T-cell (primary cell): ENCODE measurements at regions not wholly inside any gene's neighbourhood (a gene's known extent, or its start where the extent isn't known, plus 50 kb on each side); places are given as distances from the start of the nearest gene placed in this dataset.

Source experiments
- ATAC-seq, 4 experiments: fragments of 200-7000 bp in 3 of 4; fragments of 150-1000 bp in 1 of 4; cut with Tn5 transposase; replicated peaks in 1 of 4; 1 replicate in 3 of 4; 2 replicates in 1 of 4; pipeline ENCODE4 v1.10.0; 2021; ENCODE audit warnings: moderate library complexity in 3 of 4, mild to moderate bottlenecking in 2 of 4, moderate number of reproducible peaks in 1 of 4
- CTCF ChIA-PET, 2 donors: fragments of 300-600 bp; sonication (Branson Sonifier 250); formaldehyde crosslinking; loops; one replicate each; lab custom pipeline; 2022; ENCODE audit warnings: antibody characterized with exemption in 2 of 2; lab: Charles Lee
- POLR2A ChIA-PET, 2 donors: fragments of 300-600 bp; sonication (Branson Sonifier 250); formaldehyde crosslinking; loops; one replicate each; lab custom pipeline; 2022; ENCODE audit warnings: antibody characterized with exemption in 2 of 2; lab: Charles Lee
- DNase-seq, 35 experiments: peaks; one replicate each; pipeline versions ENCODE4 v3.0.0 to v3.0.0-alpha.2; 2013 to 2023
- H3K27ac ChIP-seq: one replicate; pipeline ENCODE4 v1.5.1; 2013; ENCODE audit warnings: low read length
- H3K27me3 ChIP-seq, 2 experiments: replicated peaks in 1 of 2; 1 replicate in 1 of 2; 2 replicates in 1 of 2; pipeline versions ENCODE4 v1.6.1 to v1.7.0; 2013; ENCODE audit warnings: low read length in 1 of 2, mixed read lengths in 1 of 2; ENCODE audit not compliant: control insufficient read depth in 2 of 2, insufficient read depth in 2 of 2; ENCODE audit errors: extremely low read depth in 1 of 2
- H3K36me3 ChIP-seq, 2 donors: 1 replicate in 1 of 2; 2 replicates in 1 of 2; pipeline versions ENCODE4 v1.6.1 to v1.7.0; 2013; ENCODE audit warnings: low read length in 1 of 2; ENCODE audit not compliant: control insufficient read depth in 2 of 2, insufficient read depth in 1 of 2; ENCODE audit errors: extremely low read depth in 1 of 2
- H3K4me1 ChIP-seq, 2 experiments: 1 replicate in 1 of 2; 2 replicates in 1 of 2; pipeline versions ENCODE4 v1.6.1 to v1.7.0; 2013; ENCODE audit warnings: low read length in 2 of 2, mixed read lengths in 1 of 2; ENCODE audit not compliant: insufficient read depth in 2 of 2, control insufficient read depth in 1 of 2; ENCODE audit errors: extremely low read depth in 1 of 2
- H3K4me3 ChIP-seq, 2 donors: 1 replicate in 1 of 2; 2 replicates in 1 of 2; pipeline versions ENCODE4 v1.5.1 to v1.7.0; 2013; ENCODE audit warnings: mild to moderate bottlenecking in 2 of 2, low read length in 1 of 2, moderate library complexity in 1 of 2; ENCODE audit not compliant: control insufficient read depth in 1 of 2; ENCODE audit errors: extremely low read depth in 1 of 2
- H3K9me3 ChIP-seq: 2 replicates; pipeline ENCODE4 v1.7.0; 2013
- H3K27ac Mint-ChIP-seq, 2 donors: one replicate each; pipeline ENCODE4 v1.8.0; 2020 to 2021; ENCODE audit warnings: mild to moderate bottlenecking in 2 of 2, mixed read lengths in 2 of 2
- H3K27me3 Mint-ChIP-seq, 2 donors: one replicate each; pipeline ENCODE4 v1.8.0; 2021 to 2022; ENCODE audit warnings: mixed read lengths in 2 of 2
- H3K36me3 Mint-ChIP-seq: one replicate; pipeline ENCODE4 v1.8.0; 2021; ENCODE audit warnings: mixed read lengths
- H3K4me1 Mint-ChIP-seq, 3 donors: one replicate each; pipeline ENCODE4 v1.8.0; 2020 to 2022; ENCODE audit warnings: mixed read lengths in 3 of 3, mild to moderate bottlenecking in 1 of 3
- H3K4me3 Mint-ChIP-seq, 3 donors: one replicate each; pipeline ENCODE4 v1.8.0; 2020 to 2022; ENCODE audit warnings: mild to moderate bottlenecking in 3 of 3, mixed read lengths in 3 of 3, moderate library complexity in 3 of 3
- H3K9me3 Mint-ChIP-seq, 3 donors: one replicate each; pipeline ENCODE4 v1.8.0; 2020 to 2022; ENCODE audit warnings: mixed read lengths in 3 of 3
- WGBS: methylation state at CpG from one replicate; pipeline ENCODE4 v1.1.5; 2013; ENCODE audit warnings: missing lambda C conversion rate; ENCODE audit not compliant: insufficient coverage; 5-methylcytosine and 5-hydroxymethylcytosine counted together

GRCh38 chr22:34035209-34035608 lies 114.9 kb upstream of the LARGE1 start:
- Mint-ChIP-seq H3K4me1 (no peaks in the 10 kb centered on the region), H3K27me3 (no peaks in the 10 kb centered on the region)

GRCh38 chr22:34036931-34037330 lies 116.7 kb upstream of the LARGE1 start:
- Mint-ChIP-seq H3K27ac (no peak overlapping the region), H3K4me1 (no peaks in the 10 kb centered on the region), H3K4me3 (no peak overlapping the region), H3K27me3 (no peaks in the 10 kb centered on the region), H3K9me3 (peaks cover 6 to 23% (median 16%) of the 10 kb centered on the region in 3 donors), H3K36me3 (no peaks in the 10 kb centered on the region)
- H3K4me1 ChIP-seq, result no peaks in the 10 kb centered on the region
- ATAC-seq (no peak), DNase-seq (no peak)
- CTCF ChIA-PET, result no interaction called here
- H3K9me3 ChIP-seq, result no peaks in the 10 kb centered on the region
- H3K27me3 ChIP-seq, result no peaks in the 10 kb centered on the region
- no peak overlapping the region for H3K4me3 ChIP-seq
- H3K27ac ChIP-seq, result no peak overlapping the region
- no peaks in the 10 kb centered on the region for H3K36me3 ChIP-seq
- WGBS, result 80% methylated on average over 2 of the region's 2 CpGs
- POLR2A ChIA-PET, result no interaction called here

More at GRCh38 chr22:34035209-34035608, 114.9 kb upstream of the LARGE1 start:
- DNase-seq (no peak), ATAC-seq (no peak)
- Mint-ChIP-seq H3K36me3 (no peaks in the 10 kb centered on the region), H3K27ac (no peak overlapping the region), H3K4me3 (no peak overlapping the region), H3K9me3 (peaks cover 6 to 32% (median 16%) of the 10 kb centered on the region in 3 donors)
- Histone ChIP-seq H3K27ac (no peak overlapping the region), H3K4me1 (no peaks in the 10 kb centered on the region), H3K27me3 (no peaks in the 10 kb centered on the region), H3K36me3 (no peaks in the 10 kb centered on the region), H3K9me3 (no peaks in the 10 kb centered on the region), H3K4me3 (no peak overlapping the region)
- no CpG with 5 or more reads among the region's 1 CpG for WGBS
- POLR2A ChIA-PET, result no interaction called here
- CTCF ChIA-PET, result no interaction called here

- H3K4me1 Mint-ChIP-seq, result no peaks in the 10 kb centered on the region
- Histone ChIP-seq H3K4me3 (no peak overlapping the region), H3K27me3 (no peaks in the 10 kb centered on the region), H3K4me1 (no peaks in the 10 kb centered on the region), H3K27ac (no peak overlapping the region), H3K36me3 (no peaks in the 10 kb centered on the region), H3K9me3 (no peaks in the 10 kb centered on the region)
- peaks cover 2 to 20% (median 18%) of the 10 kb centered on the region in 3 donors for H3K9me3 Mint-ChIP-seq
- no peaks in the 10 kb centered on the region for H3K36me3 Mint-ChIP-seq
- DNase-seq, result no peak
- ChIA-PET CTCF (no interaction called here), POLR2A (no interaction called here)
- H3K27me3 Mint-ChIP-seq, result no peaks in the 10 kb centered on the region
- no peak overlapping the region for H3K4me3 Mint-ChIP-seq
- H3K27ac Mint-ChIP-seq, result no peak overlapping the region
- 43% methylated on average over 5 of the region's 11 CpGs for WGBS
- no peak for ATAC-seq
These were observed 118.7 kb upstream of the LARGE1 start for GRCh38 chr22:34038801-34039555.

- H3K4me1 ChIP-seq, result no peaks in the 10 kb centered on the region
- H3K9me3 ChIP-seq, result no peaks in the 10 kb centered on the region
- ChIA-PET POLR2A (no interaction called here), CTCF (no interaction called here)
- ATAC-seq, result no peak
- Mint-ChIP-seq H3K9me3 (peaks cover 2 to 9% (median 6%) of the 10 kb centered on the region in 3 donors), H3K36me3 (no peaks in the 10 kb centered on the region), H3K4me3 (no peak overlapping the region), H3K27me3 (peaks cover 0 to 3% of the 10 kb centered on the region in 2 donors), H3K4me1 (no peaks in the 10 kb centered on the region), H3K27ac (no peak overlapping the region)
- no peak overlapping the region for H3K4me3 ChIP-seq
- WGBS, result no CpG with 5 or more reads among the region's 4 CpGs
- H3K36me3 ChIP-seq, result no peaks in the 10 kb centered on the region
- no peaks in the 10 kb centered on the region for H3K27me3 ChIP-seq
- H3K27ac ChIP-seq, result no peak overlapping the region
- no peak for DNase-seq
These were observed 125.0 kb upstream of the LARGE1 start for GRCh38 chr22:34045311-34045710.

GRCh38 chr22:34055525-34056200 lies 135.4 kb upstream of the LARGE1 start:
- DNase-seq, result no peak
- Mint-ChIP-seq H3K36me3 (no peaks in the 10 kb centered on the region), H3K4me3 (no peak overlapping the region), H3K27me3 (no peaks in the 10 kb centered on the region), H3K27ac (no peak overlapping the region), H3K9me3 (peaks cover 5 to 29% (median 17%) of the 10 kb centered on the region in 3 donors), H3K4me1 (no peaks in the 10 kb centered on the region)
- 57% methylated on average over 3 of the region's 3 CpGs for whole genome bisulfite sequencing
- Histone ChIP-seq H3K4me3 (no peak overlapping the region), H3K4me1 (no peaks in the 10 kb centered on the region), H3K36me3 (no peaks in the 10 kb centered on the region), H3K9me3 (peaks cover 2% of the 10 kb centered on the region), H3K27me3 (no peaks in the 10 kb centered on the region), H3K27ac (no peak overlapping the region)
- ChIA-PET CTCF (no interaction called here), POLR2A (no interaction called here)
- no peak for ATAC-seq

- H3K27ac ChIP-seq, result no peak overlapping the region
- no peak overlapping the region for H3K4me3 ChIP-seq
- no peak overlapping the region for H3K27ac Mint-ChIP-seq
- no peaks in the 10 kb centered on the region for H3K27me3 Mint-ChIP-seq
- H3K27me3 ChIP-seq, result no peaks in the 10 kb centered on the region
- ATAC-seq (no peak), DNase-seq (no peak)
- peaks cover 2% of the 10 kb centered on the region for H3K9me3 ChIP-seq
- POLR2A ChIA-PET, result no interaction called here
- H3K4me1 ChIP-seq, result no peaks in the 10 kb centered on the region
- CTCF ChIA-PET, result no interaction called here
- no peak overlapping the region for H3K4me3 Mint-ChIP-seq
- WGBS, result 100% methylated on average over 1 of the region's 4 CpGs
- peaks cover 5 to 19% (median 11%) of the 10 kb centered on the region in 3 donors for H3K9me3 Mint-ChIP-seq
- no peaks in the 10 kb centered on the region for H3K36me3 Mint-ChIP-seq
- no peaks in the 10 kb centered on the region for H3K36me3 ChIP-seq
- no peaks in the 10 kb centered on the region for H3K4me1 Mint-ChIP-seq
These were observed 137.4 kb upstream of the LARGE1 start for GRCh38 chr22:34057726-34058125.
